Stimulated activated naive CD4-positive, alpha-beta T cell (primary cell): ENCODE measurements at regions not wholly inside any gene's neighbourhood (a gene's known extent, or its start where the extent isn't known, plus 50 kb on each side); places are given as distances from the start of the nearest gene placed in this dataset.
"Not testable (repeated sequence)": the region's sequence is repeated elsewhere in the genome, so short reads cannot be mapped to it uniquely, and the experiment has no call there.

Source experiments
- DNase-seq, 6 experiments: peaks; one replicate each; lab custom pipeline; 2025; lab: John Stamatoyannopoulos, UW

DNA sequence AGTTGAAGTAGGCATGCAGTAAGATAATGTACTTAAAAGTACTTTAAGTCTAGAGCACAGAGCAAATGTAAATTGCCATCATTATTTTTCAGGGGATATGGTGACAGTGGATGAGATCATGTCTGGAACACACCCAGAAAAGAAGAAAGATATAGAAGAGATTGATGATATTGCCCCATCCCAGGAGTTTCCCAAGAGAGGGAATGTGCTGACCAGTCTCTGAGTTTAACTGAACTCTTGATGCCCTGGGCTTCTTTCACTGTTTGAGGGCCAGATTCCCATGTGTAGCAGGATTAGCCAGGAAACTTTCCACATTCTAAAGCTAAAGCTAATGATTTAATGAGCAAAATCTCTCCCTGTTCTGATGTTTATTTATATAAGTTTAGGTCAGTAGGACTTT lies 366.8 kb upstream of the UMPS start:
- DNase-seq, result no peak

DNA sequence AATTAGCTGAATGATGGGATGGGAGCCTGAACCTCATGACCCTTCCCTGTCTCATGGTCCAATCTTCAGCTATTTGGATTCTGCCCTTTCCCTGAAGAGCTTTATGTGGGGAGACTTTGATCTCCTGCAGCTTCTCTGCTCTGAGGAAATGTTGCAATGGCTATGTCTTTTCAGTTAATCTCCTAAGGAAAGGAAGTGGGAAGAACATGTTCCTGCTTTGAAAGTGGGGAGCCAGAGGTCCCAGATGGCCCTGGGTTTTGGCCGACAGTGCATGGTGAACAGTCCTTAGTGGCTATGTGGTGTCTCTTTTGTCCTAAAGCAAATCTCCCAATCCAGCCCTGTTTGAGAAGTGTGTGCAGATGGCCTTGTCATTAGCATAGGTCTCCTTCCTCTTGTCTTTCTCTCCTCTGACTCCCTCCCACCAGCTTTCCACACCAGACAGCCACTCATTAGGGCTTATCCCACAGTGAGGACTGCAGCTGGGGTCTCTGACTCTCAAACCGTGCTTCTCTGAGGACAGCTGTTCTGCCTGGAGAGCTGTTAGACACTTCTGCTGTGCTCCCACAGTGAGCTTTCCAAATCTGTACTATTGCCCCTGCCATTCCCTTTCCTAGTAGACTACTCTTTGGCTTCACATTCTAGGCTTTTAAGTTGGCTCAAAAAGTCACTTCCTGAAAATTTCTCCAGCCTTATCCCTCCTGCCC lies 365.8 kb upstream of the UMPS start:
- DNase-seq, result no peak

DNA sequence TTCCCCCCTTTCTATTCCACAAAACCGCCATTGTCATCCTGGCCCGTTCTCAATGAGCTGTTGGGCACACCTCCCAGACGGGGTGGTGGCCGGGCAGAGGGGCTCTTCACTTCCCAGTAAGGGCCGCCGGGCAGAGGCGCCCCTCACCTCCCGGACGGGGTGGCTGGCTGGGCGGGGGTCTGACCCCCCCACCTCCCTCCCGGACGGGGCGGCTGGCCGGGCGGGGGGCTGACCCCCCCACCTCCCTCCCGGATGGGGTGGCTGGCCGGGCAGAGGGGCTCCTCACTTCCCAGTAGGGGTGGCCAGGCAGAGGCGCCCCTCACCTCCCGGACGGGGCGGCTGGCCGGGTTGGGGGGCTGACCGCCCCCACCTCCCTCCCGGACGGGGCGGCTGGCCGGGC lies 363.6 kb upstream of the UMPS start:
- not testable (repeated sequence) for DNase-seq

DNA sequence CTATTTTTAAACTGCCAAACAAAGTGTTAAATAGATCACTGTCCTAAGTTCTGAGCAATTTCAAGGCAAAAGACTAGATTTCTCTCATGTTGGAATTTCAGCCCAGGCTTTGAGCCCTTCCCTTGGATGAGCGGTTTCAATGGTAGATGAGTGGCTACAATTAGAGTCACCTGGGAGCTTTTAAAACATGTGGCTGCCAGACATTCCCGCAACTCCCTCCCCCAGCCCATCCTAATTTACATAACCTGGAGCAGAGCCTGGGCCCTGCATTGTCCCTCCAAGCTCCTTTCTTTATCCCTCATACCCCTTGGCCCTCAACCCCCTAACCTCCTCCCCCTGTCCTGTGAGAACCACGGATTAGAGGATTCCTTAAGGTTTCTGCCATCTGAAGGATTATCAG lies 357.5 kb upstream of the UMPS start:
- DNase-seq, result no peak

DNA sequence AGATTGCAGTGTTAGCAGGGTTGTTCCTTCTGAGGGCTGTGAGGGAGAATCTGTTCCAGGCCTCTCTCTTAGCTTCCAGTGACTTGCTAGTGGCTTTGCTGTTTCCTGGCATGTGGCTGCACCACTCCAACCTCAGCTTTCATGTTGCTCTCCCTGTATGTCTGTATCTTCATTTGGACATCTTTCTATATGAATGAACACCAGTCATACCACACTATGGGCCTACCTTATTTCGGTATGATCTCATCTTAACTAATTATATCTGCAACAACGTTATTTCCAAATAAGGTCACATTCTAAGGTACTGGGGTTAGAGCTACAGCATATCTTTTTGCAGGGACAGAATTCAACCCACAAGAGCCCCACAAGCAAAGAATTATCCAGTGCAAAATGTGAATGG lies 356.7 kb upstream of the UMPS start:
- no peak for DNase-seq

DNA sequence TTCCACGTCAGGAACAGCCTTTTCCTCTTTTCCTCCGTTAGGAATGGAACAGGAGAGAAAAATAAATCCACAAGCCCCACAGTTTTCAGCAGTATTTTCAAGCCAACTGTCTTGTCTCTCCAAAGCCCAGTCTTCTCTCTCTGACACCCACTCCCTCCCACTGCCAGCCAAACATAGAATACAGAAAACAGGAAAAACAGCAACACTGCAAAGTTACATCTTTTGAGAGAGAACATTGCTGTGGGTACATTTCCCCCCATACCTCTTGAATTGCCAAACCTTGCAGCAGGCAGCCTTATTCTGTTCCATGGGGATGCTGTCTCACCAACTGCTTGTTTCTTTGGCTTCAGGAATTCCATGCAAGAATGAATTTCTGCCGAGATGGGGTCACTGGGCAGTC lies 355.7 kb upstream of the UMPS start:
- no peak for DNase-seq

DNA sequence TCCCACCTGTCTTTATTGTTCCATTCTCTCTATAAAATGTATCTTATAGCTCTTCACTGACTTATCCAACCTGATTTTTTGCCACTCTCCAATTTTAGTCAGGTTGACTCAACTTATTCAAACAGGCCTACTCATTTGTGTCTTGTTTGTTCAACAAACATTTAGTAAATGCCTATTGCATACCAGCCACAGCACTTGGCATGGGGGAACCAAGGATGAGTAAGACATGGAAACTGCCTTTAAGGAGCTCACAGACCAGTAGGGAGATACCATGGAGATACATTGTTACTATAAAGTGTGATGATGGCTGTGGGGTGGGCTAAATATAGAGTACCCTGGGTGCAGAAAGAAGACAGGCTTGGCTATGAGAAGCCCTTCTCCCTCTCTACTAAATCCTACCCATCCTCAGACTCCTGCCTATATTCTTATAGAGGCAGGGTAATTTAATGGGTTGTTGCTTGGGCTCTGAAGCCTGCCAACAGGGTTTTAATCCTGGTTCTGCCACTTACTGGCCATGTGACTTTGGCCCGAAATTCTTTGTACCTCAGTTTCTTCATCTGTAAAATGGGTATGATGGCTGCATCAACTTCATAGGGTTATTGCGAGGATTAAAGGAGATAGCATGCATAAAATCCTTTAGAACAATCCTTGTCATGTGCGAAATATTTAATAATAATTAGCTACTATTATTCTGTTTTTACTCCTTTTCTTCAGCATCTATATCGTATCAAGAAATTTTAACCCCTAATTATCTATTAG lies 348.5 kb upstream of the UMPS start:
- DNase-seq, result no peak

DNA sequence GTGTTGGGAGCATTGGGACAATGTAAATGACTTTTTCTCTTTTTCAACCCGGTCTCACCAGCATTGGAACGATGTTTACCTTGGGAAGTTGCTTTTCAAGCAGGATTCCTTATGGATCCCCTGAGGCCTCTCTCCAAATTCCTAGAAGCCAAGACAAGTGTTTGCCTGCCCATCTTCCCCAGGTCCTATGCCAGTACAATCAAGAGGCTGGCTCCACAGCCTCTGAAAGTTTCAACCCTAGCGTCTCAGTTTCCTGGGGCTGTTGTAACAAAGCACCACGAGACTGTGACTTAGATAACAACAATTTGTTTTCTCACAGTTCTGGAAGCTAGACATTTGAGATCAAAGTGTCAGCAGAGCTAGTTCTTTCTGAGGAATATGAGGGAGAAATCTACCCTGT lies 347.2 kb upstream of the UMPS start:
- no peak for DNase-seq

DNA sequence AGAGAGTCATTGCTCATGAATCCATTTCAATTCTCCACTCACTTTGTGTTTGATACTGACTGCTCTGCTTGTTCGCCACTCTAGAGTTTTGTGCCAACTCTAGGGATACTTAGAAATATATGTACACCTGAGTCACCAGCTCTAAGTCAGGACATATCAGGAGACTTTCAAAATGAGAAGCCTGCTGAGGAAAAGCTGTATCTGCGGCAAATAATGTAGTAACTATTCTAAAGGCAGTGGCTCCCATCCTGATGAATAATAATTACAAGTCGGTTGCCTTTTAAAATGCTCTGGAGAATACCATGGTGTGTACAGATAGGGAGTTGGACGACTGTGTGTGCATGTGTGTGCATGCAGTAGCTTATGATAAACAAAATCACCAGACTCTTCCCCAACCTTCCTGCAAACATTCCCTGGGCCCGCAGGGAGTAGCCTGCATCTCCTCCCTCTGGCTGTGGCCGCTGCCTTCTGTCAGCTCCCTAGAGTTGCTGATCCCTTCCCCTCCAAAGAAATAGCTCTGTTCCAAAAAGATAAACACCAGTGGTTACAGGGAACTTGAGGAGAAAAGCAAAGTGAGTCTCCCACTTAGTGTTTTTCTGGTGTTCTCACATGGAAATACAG lies 346.3 kb upstream of the UMPS start:
- no peak for DNase-seq

DNA sequence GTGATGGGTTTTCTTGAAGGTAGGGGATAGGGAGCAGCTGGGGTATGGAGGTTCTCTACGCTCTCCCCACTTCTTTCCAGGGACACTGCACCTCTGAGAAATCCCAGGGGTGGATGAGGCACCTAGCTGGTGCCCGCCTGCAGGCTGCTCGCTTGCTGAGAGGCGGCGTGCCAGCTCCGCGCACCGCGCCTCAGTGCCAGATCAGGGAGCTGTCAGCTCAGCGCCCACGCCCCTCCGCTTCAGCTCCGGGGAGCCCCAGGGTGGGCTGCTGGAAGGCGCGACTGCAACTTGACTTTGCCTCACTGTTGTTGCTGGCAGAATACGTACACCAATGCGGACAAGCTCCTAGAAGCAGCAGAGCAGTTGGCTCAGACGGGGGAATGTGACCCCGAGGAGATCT lies 345.7 kb upstream of the UMPS start:
- DNase-seq, result no peak

DNA sequence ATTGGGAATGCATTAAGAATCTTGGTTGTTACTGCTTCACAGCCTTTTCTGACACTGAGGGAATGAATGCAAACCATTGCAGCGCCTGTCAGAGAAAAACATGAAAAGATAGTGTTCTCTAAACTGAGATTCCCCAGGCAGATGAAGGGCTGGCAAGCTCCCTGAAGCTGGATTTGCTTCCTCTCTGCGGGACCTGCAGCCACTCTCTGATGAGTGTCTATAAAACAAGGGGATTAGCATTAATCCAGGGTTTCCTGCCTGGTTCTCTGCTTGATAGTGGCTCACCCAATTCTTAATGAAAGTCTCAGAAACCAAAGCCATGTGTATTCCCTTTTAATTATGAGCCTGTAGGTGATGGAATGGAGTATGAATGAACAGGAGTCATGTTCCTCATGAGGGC lies 344.3 kb upstream of the UMPS start:
- DNase-seq, result no peak

DNA sequence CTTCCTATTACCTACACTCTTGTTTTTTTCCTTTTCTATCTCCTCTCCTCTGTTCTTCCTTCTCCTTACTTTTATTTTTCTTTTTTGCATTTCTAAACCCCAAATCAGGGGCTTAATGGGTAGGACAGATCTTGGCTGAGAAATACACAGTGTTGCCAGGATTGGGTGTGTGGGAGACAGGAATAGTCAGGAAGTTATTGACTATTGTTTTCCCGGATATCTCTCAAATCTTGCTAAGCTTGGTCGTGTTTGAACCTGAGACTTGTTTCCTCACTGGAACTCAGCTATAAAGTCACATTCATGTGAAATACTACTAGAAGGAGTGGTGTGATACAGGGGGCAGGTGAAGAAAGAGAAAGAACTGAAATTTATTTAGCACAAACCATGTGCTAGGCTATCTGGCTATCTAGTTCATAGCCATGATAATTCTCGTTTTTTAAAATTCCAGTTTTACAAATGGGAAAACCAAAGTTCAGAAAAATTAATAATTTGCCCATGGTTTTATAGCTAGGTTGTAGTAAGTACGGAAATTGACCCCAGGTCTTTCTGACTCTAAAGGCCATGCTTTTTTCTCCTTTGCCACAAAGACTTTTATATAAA lies 343.2 kb upstream of the UMPS start:
- no peak for DNase-seq

DNA sequence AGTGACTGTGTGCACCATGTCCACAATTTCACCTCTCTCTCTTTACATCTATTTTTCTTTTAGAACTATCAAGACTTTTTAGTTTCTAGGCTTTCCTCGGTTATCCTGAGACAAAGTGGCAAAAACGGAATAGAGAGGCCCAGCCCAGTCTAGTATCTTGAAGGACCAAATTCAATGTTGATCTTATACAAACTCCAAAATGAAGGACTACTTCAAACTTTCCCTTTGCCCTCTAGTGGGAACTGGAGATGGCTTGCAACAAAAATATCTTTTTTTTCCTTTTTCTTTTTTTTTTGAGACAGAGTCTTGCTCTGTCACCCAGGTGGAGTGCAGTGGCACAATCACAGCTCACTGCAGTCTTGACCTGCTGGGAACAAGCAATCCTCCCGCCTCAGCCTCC lies 338.5 kb upstream of the UMPS start:
- DNase-seq, result no peak

DNA sequence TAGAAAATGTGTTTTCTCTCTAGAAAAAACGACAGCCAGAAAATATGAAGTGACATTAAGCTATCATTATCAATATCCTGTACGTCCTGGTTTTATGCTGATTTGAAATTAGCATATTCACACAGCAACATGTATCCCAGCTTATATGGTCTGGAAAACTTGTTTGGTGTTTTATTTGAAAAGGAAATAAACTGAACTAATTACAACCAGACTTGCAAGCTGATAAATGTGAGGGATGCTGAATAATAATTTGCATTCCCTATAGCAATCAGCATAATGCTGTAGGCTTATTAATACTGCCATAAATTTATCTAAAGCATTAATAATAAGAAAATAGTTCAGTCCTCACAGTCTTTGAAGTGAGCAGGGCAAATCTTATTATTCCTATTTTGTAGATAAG lies 336.9 kb upstream of the UMPS start:
- no peak for DNase-seq

DNA sequence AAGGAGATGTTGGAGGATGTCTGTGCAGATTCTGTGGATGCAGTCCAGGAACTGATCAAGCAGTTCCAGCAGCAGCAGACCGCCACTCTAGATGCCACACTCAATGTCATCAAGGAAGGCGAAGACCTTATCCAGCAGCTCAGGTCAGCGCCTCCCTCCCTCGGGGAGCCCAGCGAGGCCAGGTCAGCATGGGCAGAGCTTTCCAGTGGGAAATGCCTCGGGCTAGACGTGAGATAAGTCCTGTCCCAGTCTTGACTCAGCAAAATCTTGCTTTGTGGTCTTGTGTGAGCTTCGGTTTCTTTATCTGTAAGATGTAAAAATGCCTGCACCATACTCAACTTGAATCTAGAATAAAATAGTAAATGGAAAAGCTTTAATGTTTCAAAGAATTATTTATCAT lies 335.1 kb upstream of the UMPS start:
- DNase-seq, result no peak

DNA sequence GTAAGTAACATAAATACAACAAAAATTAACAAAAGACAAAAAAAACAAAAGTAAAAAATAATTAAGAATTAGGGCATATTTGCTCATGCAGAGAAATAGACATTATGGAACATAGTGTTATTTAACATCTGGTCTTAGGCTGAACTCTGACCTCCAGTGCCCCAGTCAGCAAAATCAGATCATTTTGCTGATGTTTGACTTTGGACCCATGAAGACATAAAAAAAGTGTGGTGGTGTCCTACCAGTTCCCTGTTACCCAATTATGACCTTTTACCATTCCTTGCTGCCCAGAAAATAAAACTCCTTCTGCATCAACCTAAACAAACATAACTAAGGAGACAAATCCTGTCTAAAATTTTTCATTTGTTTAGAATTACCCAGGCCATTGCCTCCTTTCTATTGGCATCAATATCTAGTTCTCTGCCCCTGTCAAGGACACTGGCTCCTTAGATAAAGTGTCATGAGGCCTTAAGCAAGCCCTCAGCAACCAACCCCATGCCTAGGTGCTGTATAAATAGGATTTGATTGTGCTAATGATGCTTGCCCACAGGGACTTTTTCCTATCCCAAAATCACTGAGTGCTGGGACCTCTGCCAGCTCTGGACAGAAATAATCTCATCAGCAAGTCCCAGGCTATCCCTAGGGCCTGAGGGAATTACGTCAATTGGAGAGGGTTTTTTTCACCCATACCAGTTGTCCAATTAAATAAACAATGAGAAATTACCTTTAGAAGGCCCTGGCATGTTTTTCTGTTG lies 334.5 kb upstream of the UMPS start:
- DNase-seq, result no peak

DNA sequence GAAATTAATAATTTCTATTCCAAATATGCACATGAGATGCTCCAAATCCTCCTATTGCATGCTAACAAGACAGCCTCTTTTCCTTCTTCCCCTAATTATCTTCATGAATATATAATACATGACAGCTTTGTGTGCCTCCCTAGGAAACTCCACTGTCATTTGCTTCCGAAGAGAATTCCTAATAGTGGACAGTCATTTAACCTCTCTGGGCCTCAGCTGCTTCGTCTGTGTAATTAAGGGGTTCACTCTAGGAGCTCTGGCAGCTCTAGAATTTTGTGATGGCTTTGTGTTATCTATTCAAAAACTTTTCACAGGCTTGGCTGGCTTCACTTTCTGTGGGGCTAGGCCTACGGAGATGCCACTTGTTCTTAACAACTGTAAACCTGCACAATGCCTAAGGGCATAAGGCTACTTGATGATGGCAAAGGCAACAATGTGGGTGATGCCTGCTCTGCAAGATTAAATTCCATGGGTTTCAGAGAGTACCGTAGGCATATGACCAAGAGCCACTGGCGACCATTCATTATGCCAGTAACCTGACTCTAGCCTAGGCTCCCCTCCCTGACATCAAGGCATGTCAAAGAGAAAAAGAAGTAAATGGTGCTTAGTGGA lies 333.8 kb upstream of the UMPS start:
- no peak for DNase-seq

DNA sequence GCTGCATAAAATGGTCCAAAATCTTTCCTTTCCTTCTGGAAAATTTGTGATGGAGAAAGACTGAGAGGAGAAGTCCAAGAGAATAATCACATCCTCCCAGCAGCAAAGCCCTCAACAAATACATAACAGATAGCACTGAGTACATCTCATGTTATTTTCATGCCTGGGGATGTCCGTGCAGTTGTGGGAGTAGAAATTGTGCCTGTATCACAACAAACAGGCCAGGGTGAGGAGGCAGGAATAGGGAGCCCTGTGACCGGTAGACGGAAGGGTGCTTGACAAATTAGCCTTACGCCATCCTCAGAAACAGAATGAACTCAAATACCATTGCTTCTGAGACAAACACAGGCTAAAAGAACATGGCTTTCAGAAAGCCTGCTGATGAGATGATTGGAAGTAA lies 333.2 kb upstream of the UMPS start:
- DNase-seq, result no peak

DNA sequence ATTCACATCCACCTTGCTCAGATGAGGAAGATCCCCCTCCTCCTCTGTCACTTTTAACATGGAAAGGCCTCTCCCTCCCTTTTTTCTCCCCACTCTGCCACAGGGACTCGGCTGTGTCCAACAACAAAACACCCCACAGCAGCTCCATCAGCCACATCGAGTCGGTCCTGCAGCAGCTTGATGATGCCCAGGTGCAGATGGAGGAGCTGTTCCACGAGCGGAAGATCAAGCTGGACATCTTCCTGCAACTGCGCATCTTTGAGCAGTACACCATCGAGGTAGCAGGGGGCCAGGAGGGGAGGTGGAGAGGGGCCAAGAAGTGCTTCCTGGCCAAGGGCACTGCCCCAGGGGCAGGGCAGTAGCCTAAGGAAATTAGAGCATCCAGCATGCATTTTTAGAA lies 331.7 kb upstream of the UMPS start:
- DNase-seq, result no peak

DNA sequence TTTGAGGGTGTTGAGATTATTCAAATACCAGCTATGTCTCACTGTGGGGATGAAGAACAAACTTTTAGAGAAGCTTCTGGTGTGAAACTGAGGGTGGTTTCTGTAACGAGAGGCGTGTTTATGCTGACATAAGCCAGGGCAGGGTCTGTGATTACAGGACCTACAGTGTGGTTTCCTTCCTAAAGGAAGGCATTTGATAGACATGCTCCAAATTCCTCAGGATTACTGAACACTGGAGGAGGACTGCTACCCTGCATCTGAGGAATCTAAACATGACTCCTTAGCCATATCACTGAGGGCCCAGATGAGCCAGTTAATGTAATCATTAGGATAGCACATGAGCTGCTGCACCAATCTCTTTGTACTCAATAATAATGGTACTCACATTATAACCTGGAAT lies 328.4 kb upstream of the UMPS start:
- DNase-seq, result no peak

DNA sequence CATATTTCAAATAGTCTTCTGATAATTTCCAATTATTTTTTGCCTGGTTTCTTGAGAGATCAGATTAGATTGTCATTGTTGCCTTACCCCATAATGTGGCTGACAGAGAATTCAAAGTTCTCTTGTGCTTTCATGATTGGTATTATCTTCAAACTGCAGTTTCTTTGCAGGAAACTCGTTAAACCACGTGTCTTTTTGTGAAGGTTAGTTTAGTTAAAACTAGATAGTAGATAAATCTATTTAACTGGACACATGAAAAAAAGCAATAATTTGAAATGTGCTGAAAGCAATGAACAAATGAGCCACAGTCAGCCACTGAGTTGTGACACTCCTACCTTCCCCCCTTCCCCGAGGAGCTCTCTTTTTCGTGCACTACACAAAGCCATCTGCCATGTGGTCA lies 327.5 kb upstream of the UMPS start:
- no peak for DNase-seq

DNA sequence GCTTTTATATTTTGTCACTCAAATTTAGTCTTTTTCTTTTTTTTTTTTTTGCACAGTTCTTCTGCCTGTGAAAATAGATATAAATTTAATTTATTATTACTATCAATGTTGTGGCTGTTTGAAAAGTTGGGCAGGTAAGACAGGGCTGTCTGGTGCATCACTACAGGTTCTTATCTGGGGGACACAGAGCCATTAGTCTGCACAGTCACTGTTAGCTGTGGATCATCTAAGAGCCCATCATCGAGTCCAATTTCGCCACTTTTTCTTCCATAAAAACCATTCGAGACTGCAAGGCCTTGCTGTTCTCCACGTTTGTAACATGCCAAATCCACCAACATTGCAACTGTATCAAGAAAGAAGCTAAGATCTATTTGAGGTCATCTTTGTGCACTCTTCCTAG lies 325.6 kb upstream of the UMPS start:
- no peak for DNase-seq
